Natural killer cell (primary cell): ENCODE measurements at regions not wholly inside any gene's neighbourhood (a gene's known extent, or its start where the extent isn't known, plus 50 kb on each side); places are given as distances from the start of the nearest gene placed in this dataset.
"Not testable (repeated sequence)": the region's sequence is repeated elsewhere in the genome, so short reads cannot be mapped to it uniquely, and the experiment has no call there.

ENCODE experiments used
- ATAC-seq, 3 donors: fragments of 150-1000 bp in 2 of 3; fragments of 200-7000 bp in 1 of 3; cut with Tn5 transposase; 1 replicate in 1 of 3; 2 replicates in 2 of 3; pipeline ENCODE4 v1.10.0; 2021; ENCODE audit warnings: mild to moderate bottlenecking in 2 of 3, moderate library complexity in 2 of 3
- DNase-seq, 2 donors: peaks; one replicate each; pipeline versions ENCODE4 v3.0.0 to v3.0.0-alpha.2; 2013 to 2021; ENCODE audit warnings: mixed read lengths in 1 of 2
- H3K27ac ChIP-seq: one replicate; pipeline ENCODE4 v1.5.1; 2013; ENCODE audit warnings: mild to moderate bottlenecking, low read length
- H3K27me3 ChIP-seq: one replicate; pipeline ENCODE4 v1.6.1; 2013; ENCODE audit warnings: low read length; ENCODE audit not compliant: control insufficient read depth, insufficient read depth
- H3K36me3 ChIP-seq: one replicate; pipeline ENCODE4 v1.6.1; 2013; ENCODE audit warnings: low read length; ENCODE audit not compliant: control insufficient read depth, insufficient read depth
- H3K4me1 ChIP-seq: one replicate; pipeline ENCODE4 v1.6.1; 2013; ENCODE audit warnings: low read length; ENCODE audit not compliant: control insufficient read depth, insufficient read depth
- H3K4me3 ChIP-seq: one replicate; pipeline ENCODE4 v1.5.1; 2013; ENCODE audit warnings: low read length
- H3K9me3 ChIP-seq: one replicate; pipeline ENCODE4 v1.6.1; 2013; ENCODE audit warnings: low read length; ENCODE audit not compliant: control insufficient read depth, insufficient read depth
- H3K27ac Mint-ChIP-seq, 2 donors: one replicate each; pipeline ENCODE4 v1.8.0; 2022; ENCODE audit warnings: mild to moderate bottlenecking in 2 of 2, mixed read lengths in 2 of 2, moderate library complexity in 1 of 2
- H3K27me3 Mint-ChIP-seq, 2 donors: one replicate each; pipeline ENCODE4 v1.8.0; 2022; ENCODE audit warnings: low read depth in 2 of 2, mixed read lengths in 2 of 2
- H3K36me3 Mint-ChIP-seq: one replicate; pipeline ENCODE4 v1.8.0; 2022; ENCODE audit warnings: mixed read lengths
- H3K4me1 Mint-ChIP-seq, 2 donors: one replicate each; pipeline ENCODE4 v1.8.0; 2022; ENCODE audit warnings: mixed read lengths in 2 of 2
- H3K4me3 Mint-ChIP-seq: one replicate; pipeline ENCODE4 v1.8.0; 2022; ENCODE audit warnings: mild to moderate bottlenecking, moderate library complexity, mixed read lengths
- H3K9me3 Mint-ChIP-seq, 2 donors: one replicate each; pipeline ENCODE4 v1.8.0; 2022; ENCODE audit warnings: mixed read lengths in 2 of 2
- WGBS: methylation state at CpG from one replicate; pipeline ENCODE4 v1.1.7; 2013; ENCODE audit warnings: missing lambda C conversion rate; ENCODE audit not compliant: insufficient coverage; 5-methylcytosine and 5-hydroxymethylcytosine counted together
- intact Hi-C: fragments of 100-400 bp; cut with micrococcal nuclease; formaldehyde crosslinking; loops from one replicate; pipeline ENCODE4 v1.14.2; 2022
- TF ChIP-seq, protein P1 (sequence below): fragments of 200-600 bp; IDR thresholded peaks from one replicate; pipeline ENCODE4 v1.8.0; 2022; ENCODE audit warnings: antibody characterized with exemption

DNA sequence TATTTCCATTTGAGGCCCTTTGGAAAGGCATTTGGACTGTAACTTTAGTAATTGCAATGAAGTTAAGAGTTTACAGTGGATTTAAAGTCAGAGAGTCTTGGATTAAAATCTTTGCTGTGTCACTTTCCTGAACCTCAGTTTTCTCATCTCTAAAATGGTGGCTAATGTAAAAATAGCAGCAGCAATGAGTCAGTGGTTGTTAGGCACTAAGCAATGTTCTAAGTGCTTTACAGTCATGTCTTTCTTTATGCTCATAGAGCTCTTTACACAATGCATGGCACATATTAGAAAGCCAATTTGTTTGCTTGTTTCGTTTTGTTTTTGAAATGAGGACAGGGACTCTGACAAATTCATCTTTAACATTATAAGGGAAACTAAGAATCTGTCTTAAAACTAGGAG lies 222.7 kb upstream of the DNAJC19 start:
- no peak overlapping the region for H3K4me3 ChIP-seq
- intact Hi-C loops, result no loop called here
- H3K4me1 ChIP-seq, result no peaks in the 10 kb centered on the region
- no peak overlapping the region for H3K27ac ChIP-seq
- no peaks in the 10 kb centered on the region for H3K27me3 Mint-ChIP-seq
- no peaks in the 10 kb centered on the region for H3K36me3 Mint-ChIP-seq
- ATAC-seq (no peak), DNase-seq (no peak)
- no peak overlapping the region for H3K4me3 Mint-ChIP-seq
- WGBS, result no CpG with 5 or more reads among the region's 1 CpG
- TF ChIP-seq, protein P1, sequence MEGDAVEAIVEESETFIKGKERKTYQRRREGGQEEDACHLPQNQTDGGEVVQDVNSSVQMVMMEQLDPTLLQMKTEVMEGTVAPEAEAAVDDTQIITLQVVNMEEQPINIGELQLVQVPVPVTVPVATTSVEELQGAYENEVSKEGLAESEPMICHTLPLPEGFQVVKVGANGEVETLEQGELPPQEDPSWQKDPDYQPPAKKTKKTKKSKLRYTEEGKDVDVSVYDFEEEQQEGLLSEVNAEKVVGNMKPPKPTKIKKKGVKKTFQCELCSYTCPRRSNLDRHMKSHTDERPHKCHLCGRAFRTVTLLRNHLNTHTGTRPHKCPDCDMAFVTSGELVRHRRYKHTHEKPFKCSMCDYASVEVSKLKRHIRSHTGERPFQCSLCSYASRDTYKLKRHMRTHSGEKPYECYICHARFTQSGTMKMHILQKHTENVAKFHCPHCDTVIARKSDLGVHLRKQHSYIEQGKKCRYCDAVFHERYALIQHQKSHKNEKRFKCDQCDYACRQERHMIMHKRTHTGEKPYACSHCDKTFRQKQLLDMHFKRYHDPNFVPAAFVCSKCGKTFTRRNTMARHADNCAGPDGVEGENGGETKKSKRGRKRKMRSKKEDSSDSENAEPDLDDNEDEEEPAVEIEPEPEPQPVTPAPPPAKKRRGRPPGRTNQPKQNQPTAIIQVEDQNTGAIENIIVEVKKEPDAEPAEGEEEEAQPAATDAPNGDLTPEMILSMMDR, result no peak
- H3K4me1 Mint-ChIP-seq, result no peaks in the 10 kb centered on the region
- H3K9me3 ChIP-seq, result no peaks in the 10 kb centered on the region
- H3K27me3 ChIP-seq, result no peaks in the 10 kb centered on the region
- no peak overlapping the region for H3K27ac Mint-ChIP-seq
- peaks cover 2 to 4% of the 10 kb centered on the region in 2 donors for H3K9me3 Mint-ChIP-seq
- no peaks in the 10 kb centered on the region for H3K36me3 ChIP-seq

GRCh38 chr3:181210275-181210674 lies 220.7 kb upstream of the DNAJC19 start:
- Histone ChIP-seq H3K9me3 (no peaks in the 10 kb centered on the region), H3K4me3 (no peak overlapping the region), H3K4me1 (no peaks in the 10 kb centered on the region), H3K27ac (no peak overlapping the region), H3K27me3 (no peaks in the 10 kb centered on the region), H3K36me3 (no peaks in the 10 kb centered on the region)
- TF ChIP-seq, protein P1, result no peak
- no peaks in the 10 kb centered on the region for H3K36me3 Mint-ChIP-seq
- ATAC-seq (no peak), DNase-seq (no peak)
- no peak overlapping the region for H3K27ac Mint-ChIP-seq
- peaks cover 0 to 4% of the 10 kb centered on the region in 2 donors for H3K9me3 Mint-ChIP-seq
- intact Hi-C loops, result no loop called here
- no peaks in the 10 kb centered on the region for H3K27me3 Mint-ChIP-seq
- no peak overlapping the region for H3K4me3 Mint-ChIP-seq
- no CpG with 5 or more reads among the region's 2 CpGs for WGBS
- H3K4me1 Mint-ChIP-seq, result no peaks in the 10 kb centered on the region

DNA sequence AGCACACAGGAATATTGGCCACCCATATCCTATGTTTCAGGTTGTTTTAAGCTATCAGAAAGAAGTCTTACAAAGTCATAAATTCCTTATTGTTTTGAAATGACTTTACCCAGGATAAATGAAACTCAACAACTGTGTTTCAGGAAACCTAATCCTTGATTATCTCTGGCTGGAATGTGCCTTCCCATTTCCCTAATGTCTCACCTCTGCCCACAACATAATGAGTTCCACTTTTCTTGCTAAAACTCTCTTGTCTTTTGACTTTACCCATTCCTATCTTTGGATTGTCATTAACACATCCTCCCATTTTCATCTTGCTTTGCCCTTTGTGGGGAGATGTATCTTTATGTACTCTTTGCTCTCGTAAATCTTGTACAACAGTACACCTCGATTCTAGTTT lies 200.0 kb upstream of the DNAJC19 start:
- H3K27ac ChIP-seq, result no peak overlapping the region
- Mint-ChIP-seq H3K36me3 (no peaks in the 10 kb centered on the region), H3K4me3 (no peak overlapping the region), H3K27ac (no peak overlapping the region), H3K4me1 (no peaks in the 10 kb centered on the region), H3K27me3 (no peaks in the 10 kb centered on the region), H3K9me3 (peaks cover 13 to 14% of the 10 kb centered on the region in 2 donors)
- no CpG with 5 or more reads among the region's 2 CpGs for WGBS
- H3K9me3 ChIP-seq, result no peaks in the 10 kb centered on the region
- no peaks in the 10 kb centered on the region for H3K27me3 ChIP-seq
- no peaks in the 10 kb centered on the region for H3K36me3 ChIP-seq
- intact Hi-C loops, result no loop called here
- TF ChIP-seq, protein P1, result no peak
- no peak overlapping the region for H3K4me3 ChIP-seq
- DNase-seq (no peak), ATAC-seq (no peak)
- no peaks in the 10 kb centered on the region for H3K4me1 ChIP-seq

DNA sequence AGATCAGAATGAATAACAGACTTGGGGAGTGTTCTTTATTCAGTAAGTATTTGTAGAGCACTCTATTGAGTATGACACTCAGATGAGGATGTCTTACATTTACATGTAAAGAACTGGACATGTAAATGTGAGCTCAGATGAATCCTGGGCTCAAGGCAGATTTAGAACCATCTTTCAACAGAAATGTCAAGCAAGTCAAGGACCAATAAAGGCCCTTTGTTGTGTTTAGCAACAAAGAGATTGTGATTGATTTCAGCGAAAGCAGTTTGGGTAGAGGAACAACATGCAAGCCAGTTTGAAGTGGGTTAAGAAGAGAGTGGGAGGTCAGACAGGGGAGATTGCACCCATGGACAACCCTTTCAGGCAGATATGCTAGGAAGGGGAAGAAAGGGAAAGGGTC lies 194.2 kb upstream of the DNAJC19 start:
- H3K27ac Mint-ChIP-seq, result no peak overlapping the region
- no peaks in the 10 kb centered on the region for H3K9me3 Mint-ChIP-seq
- TF ChIP-seq, protein P1, result no peak
- no peak for DNase-seq
- H3K9me3 ChIP-seq, result no peaks in the 10 kb centered on the region
- no peaks in the 10 kb centered on the region for H3K36me3 ChIP-seq
- no peaks in the 10 kb centered on the region for H3K36me3 Mint-ChIP-seq
- H3K27me3 Mint-ChIP-seq, result no peaks in the 10 kb centered on the region
- no peak overlapping the region for H3K27ac ChIP-seq
- H3K4me3 Mint-ChIP-seq, result no peak overlapping the region
- intact Hi-C loops, result no loop called here
- H3K4me1 ChIP-seq, result no peaks in the 10 kb centered on the region
- H3K27me3 ChIP-seq, result no peaks in the 10 kb centered on the region
- H3K4me3 ChIP-seq, result no peak overlapping the region
- WGBS, result 100% methylated on average over 1 of the region's 1 CpG
- H3K4me1 Mint-ChIP-seq, result no peaks in the 10 kb centered on the region
- no peak for ATAC-seq

GRCh38 chr3:181183057-181183456 lies 193.5 kb upstream of the DNAJC19 start:
- H3K36me3 Mint-ChIP-seq, H3K9me3 Mint-ChIP-seq, H3K27me3 ChIP-seq, H3K4me3 ChIP-seq, H3K4me1 Mint-ChIP-seq, ATAC-seq, H3K36me3 ChIP-seq, H3K4me3 Mint-ChIP-seq, H3K27ac Mint-ChIP-seq, intact Hi-C loops, DNase-seq, H3K9me3 ChIP-seq, H3K4me1 ChIP-seq, H3K27ac ChIP-seq, H3K27me3 Mint-ChIP-seq: not testable (repeated sequence)
- WGBS, result 93% methylated on average over 22 of the region's 22 CpGs
